ENCODE measurements at regions not wholly inside any gene's neighbourhood (a gene's known extent, or its start where the extent isn't known, plus 50 kb on each side); places are given as distances from the start of the nearest gene placed in this dataset.

- TF ChIP-seq EZH2 (IDR thresholded peaks at IDR 0.05; ENCODE audit: borderline replicate concordance, insufficient read depth, low read depth, low read length, poor library complexity, severe bottlenecking) (no peak), CTCF (IDR thresholded peaks at IDR 0.05) (peak; percentile 69)
Observed at GRCh38 chr7:72493850-72494661, 81.9 kb upstream of the CALN1 start.

All from B cell (primary cell).